ENCODE measurements at regions not wholly inside any gene's neighbourhood (a gene's known extent, or its start where the extent isn't known, plus 50 kb on each side); places are given as distances from the start of the nearest gene placed in this dataset.

- H3K27me3 Mint-ChIP-seq (ENCODE audit: low read depth, poor library complexity), result no peaks in the 10 kb centered on the region
- H3K4me3 Mint-ChIP-seq, result no peak overlapping the region
- DNase-seq, result no peak
- TF ChIP-seq, protein P1, sequence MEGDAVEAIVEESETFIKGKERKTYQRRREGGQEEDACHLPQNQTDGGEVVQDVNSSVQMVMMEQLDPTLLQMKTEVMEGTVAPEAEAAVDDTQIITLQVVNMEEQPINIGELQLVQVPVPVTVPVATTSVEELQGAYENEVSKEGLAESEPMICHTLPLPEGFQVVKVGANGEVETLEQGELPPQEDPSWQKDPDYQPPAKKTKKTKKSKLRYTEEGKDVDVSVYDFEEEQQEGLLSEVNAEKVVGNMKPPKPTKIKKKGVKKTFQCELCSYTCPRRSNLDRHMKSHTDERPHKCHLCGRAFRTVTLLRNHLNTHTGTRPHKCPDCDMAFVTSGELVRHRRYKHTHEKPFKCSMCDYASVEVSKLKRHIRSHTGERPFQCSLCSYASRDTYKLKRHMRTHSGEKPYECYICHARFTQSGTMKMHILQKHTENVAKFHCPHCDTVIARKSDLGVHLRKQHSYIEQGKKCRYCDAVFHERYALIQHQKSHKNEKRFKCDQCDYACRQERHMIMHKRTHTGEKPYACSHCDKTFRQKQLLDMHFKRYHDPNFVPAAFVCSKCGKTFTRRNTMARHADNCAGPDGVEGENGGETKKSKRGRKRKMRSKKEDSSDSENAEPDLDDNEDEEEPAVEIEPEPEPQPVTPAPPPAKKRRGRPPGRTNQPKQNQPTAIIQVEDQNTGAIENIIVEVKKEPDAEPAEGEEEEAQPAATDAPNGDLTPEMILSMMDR (IDR thresholded peaks at IDR 0.05), result no peak
- no peaks in the 10 kb centered on the region for H3K9me3 Mint-ChIP-seq
- H3K27ac Mint-ChIP-seq, result no peak overlapping the region
- no peaks in the 10 kb centered on the region for H3K36me3 Mint-ChIP-seq (ENCODE audit: low read depth)
- H3K4me1 Mint-ChIP-seq, result peaks cover 9% of the 10 kb centered on the region
These were observed 1158.8 kb downstream of the OLFM4 start for GRCh38 chr13:54187461-54187860.

GRCh38 chr13:54194233-54195024, 1165.8 kb downstream of the OLFM4 start:
- Mint-ChIP-seq H3K27me3 (ENCODE audit: low read depth, poor library complexity) (no peaks in the 10 kb centered on the region), H3K9me3 (no peaks in the 10 kb centered on the region), H3K27ac (peak overlapping the region; percentile 4), H3K4me3 (no peak overlapping the region), H3K36me3 (ENCODE audit: low read depth) (no peaks in the 10 kb centered on the region), H3K4me1 (no peaks in the 10 kb centered on the region)
- TF ChIP-seq, protein P1 (IDR thresholded peaks at IDR 0.05), result no peak
- DNase-seq, result no peak

DNA sequence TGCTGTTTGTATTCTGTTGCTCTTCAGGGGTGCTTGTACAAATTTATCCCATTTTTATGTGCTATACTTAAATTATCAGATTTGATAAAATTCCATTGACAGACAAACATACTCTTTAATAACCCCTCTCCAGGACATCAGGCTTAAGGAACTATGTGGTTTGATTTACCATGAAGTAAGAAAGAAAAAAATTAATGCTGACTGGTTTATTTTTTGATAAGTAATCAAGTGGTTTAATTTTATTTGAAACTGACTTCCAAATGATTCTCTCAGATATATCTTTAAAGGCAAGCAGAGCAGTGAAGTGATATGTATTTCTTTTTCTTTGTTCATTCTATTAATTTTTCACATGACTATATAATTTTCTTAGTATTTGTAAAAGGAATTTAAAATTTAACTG, 1168.1 kb downstream of the OLFM4 start:
- TF ChIP-seq, protein P1 (IDR thresholded peaks at IDR 0.05), result no peak
- no peak for DNase-seq
- Mint-ChIP-seq H3K4me3 (no peak overlapping the region), H3K27ac (no peak overlapping the region), H3K27me3 (ENCODE audit: low read depth, poor library complexity) (no peaks in the 10 kb centered on the region), H3K9me3 (no peaks in the 10 kb centered on the region), H3K4me1 (no peaks in the 10 kb centered on the region), H3K36me3 (ENCODE audit: low read depth) (no peaks in the 10 kb centered on the region)

GRCh38 chr13:54198911-54199310, 1170.3 kb downstream of the OLFM4 start:
- no peak overlapping the region for H3K4me3 Mint-ChIP-seq
- H3K9me3 Mint-ChIP-seq, result no peaks in the 10 kb centered on the region
- no peaks in the 10 kb centered on the region for H3K36me3 Mint-ChIP-seq (ENCODE audit: low read depth)
- TF ChIP-seq, protein P1 (IDR thresholded peaks at IDR 0.05), result no peak
- no peak overlapping the region for H3K27ac Mint-ChIP-seq
- no peaks in the 10 kb centered on the region for H3K4me1 Mint-ChIP-seq
- no peaks in the 10 kb centered on the region for H3K27me3 Mint-ChIP-seq (ENCODE audit: low read depth, poor library complexity)
- no peak for DNase-seq

- TF ChIP-seq, protein P1 (IDR thresholded peaks at IDR 0.05), result no peak
- no peak for DNase-seq
- Mint-ChIP-seq H3K27me3 (ENCODE audit: low read depth, poor library complexity) (no peaks in the 10 kb centered on the region), H3K4me1 (no peaks in the 10 kb centered on the region), H3K9me3 (no peaks in the 10 kb centered on the region), H3K36me3 (ENCODE audit: low read depth) (no peaks in the 10 kb centered on the region), H3K27ac (no peak overlapping the region), H3K4me3 (no peak overlapping the region)
These were observed 1178.0 kb downstream of the OLFM4 start for GRCh38 chr13:54206626-54207025.
